Astrocyte of the cerebellum (primary cell): ENCODE measurements at regions not wholly inside any gene's neighbourhood (a gene's known extent, or its start where the extent isn't known, plus 50 kb on each side); places are given as distances from the start of the nearest gene placed in this dataset.

Experiments used
- DNase-seq: peaks from one replicate; pipeline ENCODE4 v3.0.0-alpha.2; 2011; ENCODE audit warnings: low read depth
- H3K4me3 ChIP-seq: 2 replicates; pipeline ENCODE4 v1.5.1; 2011; ENCODE audit warnings: mild to moderate bottlenecking, low read depth, low read length, moderate library complexity
- in situ Hi-C: cut with HindIII; loops from 2 replicates; pipeline ENCODE4 v1.10.0; 2017; ENCODE audit warnings: low sequenced_read_pairs
- TF ChIP-seq, protein P1 (sequence below): IDR thresholded peaks from 2 replicates; pipeline ENCODE4 v1.5.1; 2012; ENCODE audit warnings: low read length, low read depth, moderate library complexity, mild to moderate bottlenecking; ENCODE audit errors: missing control alignments

DNA sequence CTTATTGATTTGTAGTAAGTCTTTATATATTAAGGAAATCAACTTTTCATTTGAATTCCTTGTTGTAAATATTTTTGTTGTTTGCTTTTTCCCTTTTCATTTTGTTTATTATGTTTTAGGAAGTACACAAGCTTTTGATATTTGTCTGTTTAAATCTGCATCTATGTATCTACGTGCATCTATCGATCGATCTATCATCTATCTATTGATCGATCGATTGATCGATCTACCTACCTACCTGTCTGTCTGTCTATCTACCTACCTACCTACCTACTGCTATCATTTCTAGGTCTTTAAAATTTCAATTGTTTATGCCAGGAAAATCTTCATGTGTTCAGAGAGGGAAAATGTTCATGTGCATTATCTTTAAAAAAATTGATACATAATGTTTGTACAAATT lies 216.8 kb upstream of the MTPN start:
- TF ChIP-seq, protein P1, sequence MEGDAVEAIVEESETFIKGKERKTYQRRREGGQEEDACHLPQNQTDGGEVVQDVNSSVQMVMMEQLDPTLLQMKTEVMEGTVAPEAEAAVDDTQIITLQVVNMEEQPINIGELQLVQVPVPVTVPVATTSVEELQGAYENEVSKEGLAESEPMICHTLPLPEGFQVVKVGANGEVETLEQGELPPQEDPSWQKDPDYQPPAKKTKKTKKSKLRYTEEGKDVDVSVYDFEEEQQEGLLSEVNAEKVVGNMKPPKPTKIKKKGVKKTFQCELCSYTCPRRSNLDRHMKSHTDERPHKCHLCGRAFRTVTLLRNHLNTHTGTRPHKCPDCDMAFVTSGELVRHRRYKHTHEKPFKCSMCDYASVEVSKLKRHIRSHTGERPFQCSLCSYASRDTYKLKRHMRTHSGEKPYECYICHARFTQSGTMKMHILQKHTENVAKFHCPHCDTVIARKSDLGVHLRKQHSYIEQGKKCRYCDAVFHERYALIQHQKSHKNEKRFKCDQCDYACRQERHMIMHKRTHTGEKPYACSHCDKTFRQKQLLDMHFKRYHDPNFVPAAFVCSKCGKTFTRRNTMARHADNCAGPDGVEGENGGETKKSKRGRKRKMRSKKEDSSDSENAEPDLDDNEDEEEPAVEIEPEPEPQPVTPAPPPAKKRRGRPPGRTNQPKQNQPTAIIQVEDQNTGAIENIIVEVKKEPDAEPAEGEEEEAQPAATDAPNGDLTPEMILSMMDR: no peak
- no peak overlapping the region for H3K4me3 ChIP-seq
- DNase-seq: no peak
- in situ Hi-C loops: no loop called here

DNA sequence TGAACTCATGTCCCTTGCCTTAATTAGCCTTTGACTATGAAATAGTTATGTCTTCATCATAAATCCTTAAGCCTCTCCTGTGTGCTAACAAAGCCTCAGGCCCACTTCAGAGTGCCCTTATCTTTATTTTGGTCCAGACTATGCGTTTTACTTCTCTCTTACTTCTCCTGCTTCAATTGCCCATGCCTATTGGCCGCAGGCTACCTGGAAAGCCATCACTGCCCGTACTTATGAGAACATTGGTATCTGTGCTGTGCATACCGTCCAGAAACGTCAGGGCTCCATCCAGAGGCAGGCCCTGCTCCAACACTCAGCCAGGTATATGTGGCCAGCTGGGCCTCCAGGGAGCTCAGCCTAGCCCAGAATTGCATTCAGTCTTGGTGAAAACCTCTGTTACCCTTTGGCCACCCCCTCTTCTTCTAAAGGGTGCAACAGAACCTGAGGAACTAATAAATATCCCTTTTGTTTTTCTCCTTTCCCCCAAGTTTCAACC lies 212.4 kb upstream of the MTPN start:
- in situ Hi-C loops: no loop called here
- TF ChIP-seq, protein P1: no peak
- no peak overlapping the region for H3K4me3 ChIP-seq
- DNase-seq: no peak

DNA sequence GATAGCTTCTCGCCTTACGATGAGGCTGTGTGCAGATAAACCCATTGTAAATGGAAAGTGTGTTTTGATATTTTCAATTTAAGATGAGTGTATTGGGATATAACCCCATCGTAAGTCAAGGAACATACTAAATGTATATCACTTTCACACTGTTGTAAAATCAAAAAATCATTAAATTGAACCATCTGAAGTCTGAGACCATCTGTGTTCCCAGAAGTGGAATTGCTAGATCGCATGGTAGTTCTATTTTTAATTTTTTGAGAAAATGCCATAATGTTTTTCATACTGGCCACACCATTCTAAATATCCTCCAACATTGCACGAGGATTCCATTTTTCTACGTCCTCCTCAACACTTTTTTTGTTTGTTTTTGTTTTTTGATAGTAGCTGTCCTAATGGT lies 209.1 kb upstream of the MTPN start:
- in situ Hi-C loops: no loop called here

DNA sequence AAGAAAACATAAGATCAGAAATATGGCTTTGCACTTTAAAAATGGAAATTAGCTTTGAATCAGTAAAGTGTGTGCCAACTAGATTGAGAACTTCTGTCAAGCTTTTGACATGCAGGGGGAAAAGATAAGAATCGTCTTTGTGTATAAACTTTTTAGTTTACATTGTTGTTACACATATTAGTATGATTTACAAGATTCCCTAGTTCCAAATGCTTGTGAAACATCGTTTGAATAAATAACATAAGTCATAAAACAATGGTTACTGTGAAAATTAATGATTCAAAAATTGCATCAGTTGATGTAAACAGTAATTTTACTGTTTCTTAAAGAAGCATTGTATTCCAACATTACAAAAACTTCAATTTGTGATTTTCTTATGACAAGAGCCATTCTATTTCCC lies 207.6 kb upstream of the MTPN start:
- no peak for DNase-seq
- TF ChIP-seq, protein P1: no peak
- no peak overlapping the region for H3K4me3 ChIP-seq
- in situ Hi-C loops: no loop called here

More for the DNA sequence above, 209.1 kb upstream of the MTPN start:
- TF ChIP-seq, protein P1: no peak
- no peak overlapping the region for H3K4me3 ChIP-seq
- DNase-seq: no peak

DNA sequence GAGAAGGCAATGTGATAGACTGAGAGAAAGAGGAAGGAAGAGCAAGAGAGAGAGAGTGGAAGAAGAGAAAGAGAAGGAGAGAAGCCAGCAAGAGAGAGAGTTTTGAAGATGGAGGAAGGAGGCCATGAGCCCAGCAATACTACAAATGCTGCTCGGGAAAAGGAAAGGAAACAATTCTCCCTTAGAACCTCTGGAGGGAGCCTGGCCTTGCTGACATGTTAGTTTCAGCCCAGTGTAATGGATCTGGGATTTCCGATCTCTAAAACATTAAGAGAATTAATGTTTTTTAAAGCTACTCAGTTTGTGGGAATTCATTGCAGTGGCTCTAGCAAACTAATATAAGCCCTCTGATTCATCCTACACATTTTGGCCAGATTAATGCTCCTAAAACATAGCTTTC lies 206.8 kb upstream of the MTPN start:
- no peak for DNase-seq
- no peak overlapping the region for H3K4me3 ChIP-seq
- TF ChIP-seq, protein P1: peak; percentile 35
- in situ Hi-C loops: no loop called here

DNA sequence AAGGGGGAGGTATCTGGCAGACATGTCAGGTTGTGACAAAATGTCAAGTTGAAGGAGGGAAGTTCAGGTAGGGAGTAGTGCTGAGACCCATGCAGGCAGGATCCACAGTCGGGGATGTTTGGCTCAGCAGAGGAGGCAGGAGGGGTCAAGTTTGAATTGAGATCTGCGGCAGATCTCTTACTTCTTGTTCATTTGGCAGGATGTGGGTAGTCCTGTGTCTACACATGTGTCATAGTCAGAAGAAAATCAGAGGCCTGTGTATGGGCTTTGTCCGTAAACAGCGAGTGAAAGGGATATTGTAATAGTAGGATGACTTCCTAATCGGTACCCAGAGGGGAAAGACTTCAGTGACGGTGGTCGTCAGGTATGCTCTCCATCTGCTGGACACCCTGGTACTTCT lies 203.8 kb upstream of the MTPN start:
- no peak for DNase-seq
- TF ChIP-seq, protein P1: no peak
- in situ Hi-C loops: no loop called here
- no peak overlapping the region for H3K4me3 ChIP-seq
